Hepatocyte (in vitro differentiated cells): ENCODE measurements at regions not wholly inside any gene's neighbourhood (a gene's known extent, or its start where the extent isn't known, plus 50 kb on each side); places are given as distances from the start of the nearest gene placed in this dataset.

Source experiments
- DNase-seq: peaks from one replicate; pipeline ENCODE4 v3.0.0-alpha.2; 2016; ENCODE audit warnings: low spot score
- H2AFZ ChIP-seq: fragments of 200-600 bp; sonication (generic); 2 replicates; pipeline ENCODE4 v1.6.0; 2016; ENCODE audit warnings: antibody characterized with exemption, mild to moderate bottlenecking
- H3K27ac ChIP-seq: fragments of 200-600 bp; sonication (generic); 2 replicates; pipeline ENCODE4 v1.5.1; 2016; ENCODE audit warnings: mild to moderate bottlenecking
- H3K27me3 ChIP-seq: fragments of 200-600 bp; sonication (generic); 2 replicates; pipeline ENCODE4 v1.6.1; 2016
- H3K36me3 ChIP-seq: fragments of 200-600 bp; sonication (generic); replicated peaks from 2 replicates; pipeline ENCODE4 v1.5.1; 2016; ENCODE audit warnings: low read depth; ENCODE audit not compliant: insufficient read depth
- H3K4me1 ChIP-seq: fragments of 200-600 bp; sonication (generic); 2 replicates; pipeline ENCODE4 v1.5.1; 2016; ENCODE audit warnings: mild to moderate bottlenecking, moderate library complexity; ENCODE audit not compliant: insufficient read depth
- H3K4me2 ChIP-seq: fragments of 200-600 bp; sonication (generic); 2 replicates; pipeline ENCODE4 v1.6.0; 2016
- H3K4me3 ChIP-seq: fragments of 200-600 bp; sonication (generic); 2 replicates; pipeline ENCODE4 v1.5.1; 2016; ENCODE audit warnings: mild to moderate bottlenecking
- H3K79me2 ChIP-seq: fragments of 200-600 bp; sonication (generic); 2 replicates; pipeline ENCODE4 v1.6.0; 2017; ENCODE audit warnings: mild to moderate bottlenecking
- H3K9me2 ChIP-seq: fragments of 200-600 bp; sonication (generic); replicated peaks from 2 replicates; pipeline ENCODE4 v1.6.0; 2017; ENCODE audit warnings: mild to moderate bottlenecking; ENCODE audit not compliant: insufficient read depth
- H3K9me3 ChIP-seq: fragments of 200-600 bp; sonication (generic); 2 replicates; pipeline ENCODE4 v1.5.1; 2016; ENCODE audit warnings: low read depth, mild to moderate bottlenecking
- H4K20me1 ChIP-seq: fragments of 200-600 bp; sonication (generic); 2 replicates; pipeline ENCODE4 v1.6.0; 2016; ENCODE audit warnings: mild to moderate bottlenecking; ENCODE audit not compliant: insufficient read depth, poor library complexity, severe bottlenecking
- CTCF ChIP-seq: fragments of 200-600 bp; sonication (generic); IDR thresholded peaks from 2 replicates; pipeline ENCODE4 v1.5.1; 2016; ENCODE audit warnings: antibody characterized with exemption, mild to moderate bottlenecking; ENCODE audit not compliant: poor library complexity
- EZH2 ChIP-seq: fragments of 200-600 bp; sonication (generic); IDR thresholded peaks from 2 replicates; pipeline ENCODE4 v1.6.1; 2016; ENCODE audit warnings: antibody characterized with exemption, mild to moderate bottlenecking, borderline replicate concordance
- EZH2phosphoT487 ChIP-seq: fragments of 200-600 bp; sonication (generic); IDR thresholded peaks from one replicate; pipeline ENCODE4 v1.6.1; 2018; ENCODE audit warnings: antibody characterized with exemption, mild to moderate bottlenecking, low read depth, moderate library complexity; ENCODE audit not compliant: unreplicated experiment, severe bottlenecking
- WGBS: methylation state at CpG from one replicate; pipeline ENCODE4 v1.1.6; 2016; ENCODE audit warnings: low lambda C conversion rate; ENCODE audit errors: missing lambda C conversion rate; 5-methylcytosine and 5-hydroxymethylcytosine counted together

GRCh38 chr6:169005166-169005565 is 248.5 kb downstream of the THBS2 start:
- H3K27ac ChIP-seq: no peak overlapping the region
- no peaks in the 10 kb centered on the region for H3K79me2 ChIP-seq
- no peak overlapping the region for H2AFZ ChIP-seq
- WGBS: 76% methylated on average over 8 of the region's 8 CpGs
- no peak overlapping the region for H3K4me2 ChIP-seq
- DNase-seq: no peak
- no peaks in the 10 kb centered on the region for H3K36me3 ChIP-seq
- no peaks in the 10 kb centered on the region for H3K9me2 ChIP-seq
- no peaks in the 10 kb centered on the region for H3K27me3 ChIP-seq
- no peaks in the 10 kb centered on the region for H3K4me1 ChIP-seq
- no peak overlapping the region for H3K4me3 ChIP-seq
- no peaks in the 10 kb centered on the region for H3K9me3 ChIP-seq
- H4K20me1 ChIP-seq: no peaks in the 10 kb centered on the region
- TF ChIP-seq CTCF: no peak
- no peak for TF ChIP-seq EZH2phosphoT487
- TF ChIP-seq EZH2: no peak

DNA sequence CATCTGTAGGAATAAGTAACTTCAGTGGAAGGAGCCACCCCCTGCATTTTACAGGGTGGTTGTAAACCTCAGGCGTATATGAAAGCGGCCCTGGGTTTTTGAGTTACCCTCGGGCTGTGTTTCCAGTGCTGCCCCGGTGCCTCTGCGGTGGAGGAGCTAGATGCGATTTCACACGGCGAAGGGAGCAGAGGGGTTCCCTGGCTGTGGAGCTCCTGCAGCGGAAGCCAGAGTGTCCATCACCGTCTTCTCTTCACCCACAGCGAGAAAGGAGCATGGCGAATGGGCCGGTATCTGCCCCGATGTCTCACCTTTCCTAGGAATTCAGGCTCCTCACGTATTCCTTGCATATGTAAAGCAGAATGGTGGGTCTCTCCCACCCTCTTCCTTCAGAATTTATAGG is 253.6 kb downstream of the THBS2 start:
- no peaks in the 10 kb centered on the region for H3K27me3 ChIP-seq
- no peak overlapping the region for H3K27ac ChIP-seq
- no peaks in the 10 kb centered on the region for H3K36me3 ChIP-seq
- no peak for TF ChIP-seq EZH2phosphoT487
- no peak for TF ChIP-seq CTCF
- no peak for TF ChIP-seq EZH2
- no peaks in the 10 kb centered on the region for H4K20me1 ChIP-seq
- no peaks in the 10 kb centered on the region for H3K9me3 ChIP-seq
- DNase-seq: no peak
- H3K79me2 ChIP-seq: no peaks in the 10 kb centered on the region
- H3K4me2 ChIP-seq: no peak overlapping the region
- no peaks in the 10 kb centered on the region for H3K9me2 ChIP-seq
- H3K4me1 ChIP-seq: no peaks in the 10 kb centered on the region
- H3K4me3 ChIP-seq: no peak overlapping the region
- H2AFZ ChIP-seq: no peak overlapping the region
- 90% methylated on average over 15 of the region's 15 CpGs for WGBS

DNA sequence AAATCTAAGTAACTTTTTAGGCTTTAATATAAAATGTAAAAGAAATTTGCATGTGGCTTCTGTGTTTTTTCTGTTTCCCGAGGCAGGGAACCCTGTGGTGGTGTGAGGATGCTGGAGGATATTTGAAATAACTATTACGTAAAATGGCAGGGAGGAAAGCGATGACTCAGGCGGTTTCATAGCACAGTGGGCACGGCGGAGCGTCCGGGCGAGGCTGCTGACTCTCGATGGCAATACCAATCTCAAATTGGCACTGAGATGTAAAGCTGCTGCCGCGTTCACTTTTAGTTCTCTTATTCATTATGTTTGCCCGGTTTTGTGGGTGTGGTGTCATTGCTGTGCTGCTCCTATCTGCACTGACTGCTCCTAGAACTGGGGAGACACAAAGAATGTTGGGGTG is 254.3 kb downstream of the THBS2 start:
- Histone ChIP-seq H3K4me3 (no peak overlapping the region), H3K4me1 (no peaks in the 10 kb centered on the region), H3K27ac (no peak overlapping the region), H3K9me3 (no peaks in the 10 kb centered on the region), H4K20me1 (no peaks in the 10 kb centered on the region), H3K4me2 (no peak overlapping the region), H3K27me3 (no peaks in the 10 kb centered on the region), H3K36me3 (no peaks in the 10 kb centered on the region), H3K9me2 (no peaks in the 10 kb centered on the region), H2AFZ (no peak overlapping the region), H3K79me2 (no peaks in the 10 kb centered on the region)
- TF ChIP-seq EZH2phosphoT487 (no peak), CTCF (no peak), EZH2 (no peak)
- DNase-seq: no peak
- 97% methylated on average over 13 of the region's 13 CpGs for WGBS

DNA sequence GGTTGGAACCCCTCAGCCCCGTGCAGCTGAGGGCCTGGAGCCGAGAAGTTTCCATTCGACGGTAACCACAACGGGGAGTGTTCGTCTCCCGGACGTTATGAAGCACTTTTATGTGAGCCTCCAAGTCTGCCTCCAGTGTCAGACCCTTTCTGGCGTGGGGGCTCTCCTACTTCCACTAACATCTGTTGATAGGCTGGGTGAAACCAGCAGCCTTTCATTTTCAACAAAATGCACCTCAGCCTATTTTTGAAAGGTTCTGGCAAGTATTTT is 257.4 kb downstream of the THBS2 start:
- DNase-seq: no peak
- H3K9me2 ChIP-seq: no peaks in the 10 kb centered on the region
- no peak overlapping the region for H2AFZ ChIP-seq
- no peak overlapping the region for H3K4me2 ChIP-seq
- TF ChIP-seq CTCF (no peak), EZH2 (no peak), EZH2phosphoT487 (no peak)
- H4K20me1 ChIP-seq: no peaks in the 10 kb centered on the region
- H3K4me1 ChIP-seq: no peaks in the 10 kb centered on the region
- H3K4me3 ChIP-seq: no peak overlapping the region
- H3K27ac ChIP-seq: no peak overlapping the region
- H3K27me3 ChIP-seq: no peaks in the 10 kb centered on the region
- no peaks in the 10 kb centered on the region for H3K79me2 ChIP-seq
- H3K9me3 ChIP-seq: no peaks in the 10 kb centered on the region
- WGBS: 79% methylated on average over 9 of the region's 9 CpGs
- H3K36me3 ChIP-seq: no peaks in the 10 kb centered on the region
